Uterus (tissue), 3 donors: ENCODE measurements at regions not wholly inside any gene's neighbourhood (a gene's known extent, or its start where the extent isn't known, plus 50 kb on each side); places are given as distances from the start of the nearest gene placed in this dataset.

Source experiments
- DNase-seq, 2 donors: peaks; one replicate each; pipeline ENCODE4 v3.0.0-alpha.2; 2019 to 2020
- H3K27ac ChIP-seq, 2 donors: fragments of 200-600 bp; sonication (generic); 1 replicate in 1 of 2; 2 replicates in 1 of 2; pipeline ENCODE4 v1.5.1; 2016 to 2018
- H3K27me3 ChIP-seq, 2 donors: fragments of 200-600 bp; sonication (generic); one replicate each; pipeline ENCODE4 v1.5.1; 2018 to 2019; ENCODE audit warnings: control low read depth in 1 of 2
- H3K36me3 ChIP-seq, 2 donors: fragments of 200-600 bp; sonication (generic); one replicate each; pipeline ENCODE4 v1.5.1; 2019; ENCODE audit warnings: control low read depth in 1 of 2
- H3K4me1 ChIP-seq, 2 donors: fragments of 200-600 bp; sonication (generic); one replicate each; pipeline ENCODE4 v1.5.1; 2018 to 2019; ENCODE audit warnings: control low read depth in 1 of 2
- H3K4me3 ChIP-seq, 2 donors: fragments of 200-600 bp; sonication (generic); 1 replicate in 1 of 2; 2 replicates in 1 of 2; pipeline ENCODE4 v1.5.1; 2018 to 2019; ENCODE audit warnings: mild to moderate bottlenecking in 1 of 2
- H3K9me3 ChIP-seq, 2 donors: fragments of 200-600 bp; sonication (generic); one replicate each; pipeline ENCODE4 v1.5.1; 2019; ENCODE audit warnings: control low read depth in 1 of 2
- POLR2A ChIP-seq, 2 donors: fragments of 450-650 bp; IDR thresholded peaks; one replicate each; pipeline ENCODE4 v1.6.1; 2016; ENCODE audit warnings: antibody characterized with exemption in 2 of 2, mild to moderate bottlenecking in 1 of 2, moderate library complexity in 1 of 2
- intact Hi-C: fragments of 100-400 bp; cut with DNase I; formaldehyde crosslinking; loops from one replicate; pipeline ENCODE4 v1.15.1; 2023; ENCODE audit warnings: low total_unique reads
- TF ChIP-seq, protein P1 (sequence below), 4 experiments: fragments of 200-600 bp in 2 of 4; fragments of 450-650 bp in 2 of 4; sonication (generic) in 2 of 4; IDR thresholded peaks; one replicate each; pipeline ENCODE4 v1.5.1; 2016 to 2019; ENCODE audit warnings: antibody characterized with exemption in 4 of 4, mild to moderate bottlenecking in 2 of 4, moderate library complexity in 1 of 4
- donor health status: DM: yes; HTN: yes; CAD: no.

DNA sequence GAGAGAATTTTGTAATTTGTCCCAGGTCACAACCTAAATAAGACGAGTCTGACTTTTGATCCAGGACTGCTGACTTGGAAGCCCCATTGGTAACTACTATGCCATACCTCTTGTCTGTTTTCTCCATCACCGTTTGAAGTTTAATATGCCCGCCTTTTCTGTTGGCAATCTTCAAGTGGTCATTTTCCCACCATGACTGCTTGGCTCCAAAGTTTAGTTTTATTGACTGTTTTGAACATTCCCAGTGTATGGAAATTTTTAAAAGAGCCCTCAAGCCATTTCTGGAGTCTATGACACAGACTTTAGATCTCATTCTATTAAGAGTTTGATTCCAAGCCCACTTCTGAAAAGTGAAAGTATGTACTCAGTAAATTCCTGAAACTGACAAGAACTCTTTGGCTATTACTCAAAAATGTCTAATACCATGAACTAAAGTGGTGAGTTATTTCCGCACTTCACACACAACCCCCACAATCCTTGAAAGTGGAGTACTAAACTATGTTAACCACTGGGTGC, 136.7 kb upstream of the ADAMTS9 start:
- no peak overlapping the region for H3K27ac ChIP-seq
- H3K9me3 ChIP-seq = no peaks in the 10 kb centered on the region
- intact Hi-C loops = no loop called here
- H3K4me3 ChIP-seq = no peak overlapping the region
- H3K36me3 ChIP-seq = no peaks in the 10 kb centered on the region
- DNase-seq = no peak
- H3K4me1 ChIP-seq = no peaks in the 10 kb centered on the region
- no peak for TF ChIP-seq POLR2A (IDR thresholded peaks at IDR 0.05)
- TF ChIP-seq, protein P1, sequence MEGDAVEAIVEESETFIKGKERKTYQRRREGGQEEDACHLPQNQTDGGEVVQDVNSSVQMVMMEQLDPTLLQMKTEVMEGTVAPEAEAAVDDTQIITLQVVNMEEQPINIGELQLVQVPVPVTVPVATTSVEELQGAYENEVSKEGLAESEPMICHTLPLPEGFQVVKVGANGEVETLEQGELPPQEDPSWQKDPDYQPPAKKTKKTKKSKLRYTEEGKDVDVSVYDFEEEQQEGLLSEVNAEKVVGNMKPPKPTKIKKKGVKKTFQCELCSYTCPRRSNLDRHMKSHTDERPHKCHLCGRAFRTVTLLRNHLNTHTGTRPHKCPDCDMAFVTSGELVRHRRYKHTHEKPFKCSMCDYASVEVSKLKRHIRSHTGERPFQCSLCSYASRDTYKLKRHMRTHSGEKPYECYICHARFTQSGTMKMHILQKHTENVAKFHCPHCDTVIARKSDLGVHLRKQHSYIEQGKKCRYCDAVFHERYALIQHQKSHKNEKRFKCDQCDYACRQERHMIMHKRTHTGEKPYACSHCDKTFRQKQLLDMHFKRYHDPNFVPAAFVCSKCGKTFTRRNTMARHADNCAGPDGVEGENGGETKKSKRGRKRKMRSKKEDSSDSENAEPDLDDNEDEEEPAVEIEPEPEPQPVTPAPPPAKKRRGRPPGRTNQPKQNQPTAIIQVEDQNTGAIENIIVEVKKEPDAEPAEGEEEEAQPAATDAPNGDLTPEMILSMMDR (IDR thresholded peaks at IDR 0.05) = no peak
- H3K27me3 ChIP-seq = no peaks in the 10 kb centered on the region

DNA sequence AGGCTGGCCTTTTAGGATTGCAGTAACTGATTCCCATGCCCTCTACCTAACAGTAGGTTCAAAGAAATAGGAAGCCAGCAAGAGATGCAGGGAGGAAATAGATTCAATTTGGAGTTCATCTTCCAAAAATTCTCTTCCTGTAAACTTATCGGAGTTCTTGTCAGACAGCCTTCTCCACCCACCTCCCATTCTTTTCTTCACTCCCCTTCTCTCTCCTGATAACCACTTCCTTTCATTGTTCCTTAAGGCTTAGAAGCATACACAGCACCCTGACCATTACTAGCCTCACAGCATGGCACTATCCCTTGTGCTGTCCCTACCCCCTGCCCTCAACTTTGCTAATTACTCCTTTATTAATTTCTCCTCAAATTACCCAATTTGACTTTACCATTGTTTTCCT, 130.4 kb upstream of the ADAMTS9 start:
- intact Hi-C loops = no loop called here
- H3K4me3 ChIP-seq = no peak overlapping the region
- peaks cover 0 to 5% of the 10 kb centered on the region in 2 donors for H3K4me1 ChIP-seq
- H3K36me3 ChIP-seq = no peaks in the 10 kb centered on the region
- no peaks in the 10 kb centered on the region for H3K27me3 ChIP-seq
- TF ChIP-seq POLR2A (IDR thresholded peaks at IDR 0.05) = no peak
- TF ChIP-seq, protein P1 (IDR thresholded peaks at IDR 0.05) = no peak
- H3K27ac ChIP-seq = no peak overlapping the region
- no peak for DNase-seq
- H3K9me3 ChIP-seq = no peaks in the 10 kb centered on the region

DNA sequence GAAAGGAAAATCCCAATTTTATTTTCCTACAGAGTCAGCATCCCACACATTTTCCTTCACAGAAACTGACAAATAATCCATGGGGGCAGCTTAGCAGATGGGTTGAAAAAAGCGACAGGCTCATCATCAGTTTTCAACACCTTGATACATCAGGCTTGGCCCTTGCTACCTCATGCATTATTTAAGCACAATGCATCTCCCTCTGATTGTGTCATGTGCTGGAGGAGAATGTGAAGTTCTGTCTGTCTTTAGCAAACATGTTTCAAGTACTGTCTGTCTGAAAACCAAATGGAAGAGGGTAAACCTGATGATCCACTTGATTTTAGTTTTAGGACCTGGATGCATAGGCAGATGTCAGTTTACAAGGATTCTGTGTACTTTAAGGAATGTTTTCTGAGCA, 128.6 kb upstream of the ADAMTS9 start:
- Histone ChIP-seq H3K4me3 (no peak overlapping the region), H3K27me3 (no peaks in the 10 kb centered on the region), H3K27ac (peak overlapping the region in 1 of 2 donors; percentile 50), H3K4me1 (peaks cover 0 to 5% of the 10 kb centered on the region in 2 donors), H3K9me3 (no peaks in the 10 kb centered on the region), H3K36me3 (no peaks in the 10 kb centered on the region)
- TF ChIP-seq POLR2A (IDR thresholded peaks at IDR 0.05) = no peak
- TF ChIP-seq, protein P1 (IDR thresholded peaks at IDR 0.05) = no peak
- DNase-seq = no peak
- intact Hi-C loops = no loop called here

DNA sequence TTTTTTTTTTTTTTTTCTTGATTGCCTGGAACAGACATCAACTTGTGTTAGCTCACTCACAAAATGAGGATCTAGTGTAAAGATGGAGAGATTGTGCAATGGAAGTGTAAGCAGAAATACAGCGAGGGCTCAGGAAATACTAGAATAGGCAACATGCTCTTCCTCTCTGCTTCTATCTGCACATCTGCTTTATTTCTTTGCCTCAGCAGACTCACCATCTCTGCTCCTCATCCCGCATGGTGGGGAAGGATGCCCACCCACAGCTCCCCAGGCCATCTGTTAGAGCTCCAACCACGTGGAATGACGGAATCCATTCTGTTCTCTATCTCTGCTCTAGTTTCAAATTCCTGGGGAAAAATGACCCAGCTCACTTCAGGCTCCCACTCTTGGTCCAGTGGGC, 128.0 kb upstream of the ADAMTS9 start:
- no peak for TF ChIP-seq POLR2A (IDR thresholded peaks at IDR 0.05)
- TF ChIP-seq, protein P1 (IDR thresholded peaks at IDR 0.05) = no peak
- Histone ChIP-seq H3K9me3 (no peaks in the 10 kb centered on the region), H3K27ac (peak overlapping the region in 1 of 2 donors; percentile 50), H3K36me3 (no peaks in the 10 kb centered on the region), H3K27me3 (no peaks in the 10 kb centered on the region), H3K4me1 (peaks cover 0 to 5% of the 10 kb centered on the region in 2 donors), H3K4me3 (no peak overlapping the region)
- peak in 1 of 2 donors; percentile 21 for DNase-seq
- intact Hi-C loops = no loop called here

DNA sequence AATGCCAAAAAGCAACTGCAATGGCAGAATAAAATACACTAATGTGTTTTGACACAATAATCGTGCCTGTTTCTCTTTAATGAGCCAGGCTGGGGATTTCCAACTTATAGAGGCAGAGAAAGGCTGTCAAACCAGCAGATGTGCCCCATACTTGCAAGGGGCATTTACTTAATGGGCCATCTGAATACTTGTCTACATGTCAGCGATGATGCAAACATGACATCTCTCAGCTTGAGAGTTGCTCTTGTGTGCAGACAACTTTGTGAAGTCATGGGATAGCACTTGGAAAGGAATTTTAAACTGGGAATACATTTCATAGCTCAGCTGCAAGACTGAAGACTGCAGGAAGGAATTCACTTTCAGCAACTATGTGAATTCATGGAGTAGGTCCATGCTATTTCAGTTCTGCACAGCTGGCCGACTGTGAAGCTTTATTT, 127.4 kb upstream of the ADAMTS9 start:
- Histone ChIP-seq H3K36me3 (no peaks in the 10 kb centered on the region), H3K4me3 (no peak overlapping the region), H3K27me3 (no peaks in the 10 kb centered on the region), H3K4me1 (peaks cover 0 to 5% of the 10 kb centered on the region in 2 donors), H3K9me3 (no peaks in the 10 kb centered on the region), H3K27ac (peak overlapping the region; percentile 24 to 50)
- intact Hi-C loops = no loop called here
- no peak for TF ChIP-seq POLR2A (IDR thresholded peaks at IDR 0.05)
- TF ChIP-seq, protein P1 (IDR thresholded peaks at IDR 0.05) = peak in 1 of 4 experiments; percentile 29
- DNase-seq = peak; percentile 23 to 28
